Fibroblast of lung (primary cell): ENCODE measurements at regions not wholly inside any gene's neighbourhood (a gene's known extent, or its start where the extent isn't known, plus 50 kb on each side); places are given as distances from the start of the nearest gene placed in this dataset.

ENCODE experiments used
- CTCF ChIP-seq, 2 donors: IDR thresholded peaks in 1 of 2; conservative IDR thresholded peaks in 1 of 2; 1 replicate in 1 of 2; 2 replicates in 1 of 2; pipeline ENCODE4 v1.5.1; 2011 to 2012; ENCODE audit warnings: low read length in 2 of 2, control low read depth in 1 of 2, inconsistent platforms in 1 of 2, low read depth in 1 of 2, mild to moderate bottlenecking in 1 of 2
- EZH2 ChIP-seq: IDR thresholded peaks from 2 replicates; pipeline ENCODE4 v1.5.1; 2012; ENCODE audit warnings: low read length, control low read depth, mild to moderate bottlenecking; ENCODE audit errors: missing control alignments

- TF ChIP-seq CTCF (conservative IDR thresholded peaks at IDR 0.05 in 1 of 2, IDR thresholded peaks at IDR 0.05 in 1 of 2; ENCODE audit: low read depth in 1 of 2, low read length in 2 of 2) (no peak), EZH2 (no peak)
Observed at GRCh38 chr20:17885544-17885943, 83.0 kb downstream of the SNX5 start.
